Esophagus squamous epithelium (tissue), 4 donors: ENCODE measurements at regions not wholly inside any gene's neighbourhood (a gene's known extent, or its start where the extent isn't known, plus 50 kb on each side); places are given as distances from the start of the nearest gene placed in this dataset.

Source experiments
- POLR2A ChIP-seq, 4 donors: fragments of 450-650 bp; IDR thresholded peaks; one replicate each; pipeline ENCODE4 v1.6.1; 2017; ENCODE audit warnings: antibody characterized with exemption in 4 of 4, mild to moderate bottlenecking in 4 of 4, moderate library complexity in 3 of 4
- TF ChIP-seq, protein P1 (sequence below), 6 experiments: fragments of 450-650 bp in 4 of 6; fragments of 200-600 bp in 2 of 6; sonication (generic) in 2 of 6; IDR thresholded peaks; one replicate each; pipeline ENCODE4 v1.5.1; 2016 to 2019; ENCODE audit warnings: antibody characterized with exemption in 6 of 6, mild to moderate bottlenecking in 4 of 6, moderate library complexity in 4 of 6

DNA sequence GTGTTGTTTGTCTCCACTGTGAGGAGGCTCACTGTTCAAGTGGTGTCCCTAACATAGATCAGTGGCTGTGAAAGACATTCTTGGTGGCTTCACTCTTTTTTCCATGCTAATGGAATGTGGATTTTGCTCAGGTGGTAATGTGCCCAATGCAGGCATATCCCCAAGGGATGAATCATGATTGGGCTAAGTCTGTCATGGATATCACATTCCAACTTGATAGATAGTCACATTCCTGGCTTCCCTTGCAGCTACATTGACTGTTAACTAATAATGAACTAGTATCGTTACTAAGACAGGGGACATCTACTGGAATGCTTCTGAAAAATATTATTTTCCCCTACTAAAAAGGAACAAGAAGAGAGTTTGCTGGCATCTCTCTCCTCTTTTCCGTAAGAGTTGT is 86.3 kb upstream of the SOD1 start:
- TF ChIP-seq, protein P1, sequence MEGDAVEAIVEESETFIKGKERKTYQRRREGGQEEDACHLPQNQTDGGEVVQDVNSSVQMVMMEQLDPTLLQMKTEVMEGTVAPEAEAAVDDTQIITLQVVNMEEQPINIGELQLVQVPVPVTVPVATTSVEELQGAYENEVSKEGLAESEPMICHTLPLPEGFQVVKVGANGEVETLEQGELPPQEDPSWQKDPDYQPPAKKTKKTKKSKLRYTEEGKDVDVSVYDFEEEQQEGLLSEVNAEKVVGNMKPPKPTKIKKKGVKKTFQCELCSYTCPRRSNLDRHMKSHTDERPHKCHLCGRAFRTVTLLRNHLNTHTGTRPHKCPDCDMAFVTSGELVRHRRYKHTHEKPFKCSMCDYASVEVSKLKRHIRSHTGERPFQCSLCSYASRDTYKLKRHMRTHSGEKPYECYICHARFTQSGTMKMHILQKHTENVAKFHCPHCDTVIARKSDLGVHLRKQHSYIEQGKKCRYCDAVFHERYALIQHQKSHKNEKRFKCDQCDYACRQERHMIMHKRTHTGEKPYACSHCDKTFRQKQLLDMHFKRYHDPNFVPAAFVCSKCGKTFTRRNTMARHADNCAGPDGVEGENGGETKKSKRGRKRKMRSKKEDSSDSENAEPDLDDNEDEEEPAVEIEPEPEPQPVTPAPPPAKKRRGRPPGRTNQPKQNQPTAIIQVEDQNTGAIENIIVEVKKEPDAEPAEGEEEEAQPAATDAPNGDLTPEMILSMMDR (IDR thresholded peaks at IDR 0.05), result no peak
- no peak for TF ChIP-seq POLR2A (IDR thresholded peaks at IDR 0.05)
